CD4-positive, alpha-beta T cell treated with Interleukin-21 for 1 hour (primary cell): ENCODE measurements at regions not wholly inside any gene's neighbourhood (a gene's known extent, or its start where the extent isn't known, plus 50 kb on each side); places are given as distances from the start of the nearest gene placed in this dataset.

Experiments used
- DNase-seq: peaks from one replicate; pipeline ENCODE4 v3.0.0-alpha.2; 2020

DNA sequence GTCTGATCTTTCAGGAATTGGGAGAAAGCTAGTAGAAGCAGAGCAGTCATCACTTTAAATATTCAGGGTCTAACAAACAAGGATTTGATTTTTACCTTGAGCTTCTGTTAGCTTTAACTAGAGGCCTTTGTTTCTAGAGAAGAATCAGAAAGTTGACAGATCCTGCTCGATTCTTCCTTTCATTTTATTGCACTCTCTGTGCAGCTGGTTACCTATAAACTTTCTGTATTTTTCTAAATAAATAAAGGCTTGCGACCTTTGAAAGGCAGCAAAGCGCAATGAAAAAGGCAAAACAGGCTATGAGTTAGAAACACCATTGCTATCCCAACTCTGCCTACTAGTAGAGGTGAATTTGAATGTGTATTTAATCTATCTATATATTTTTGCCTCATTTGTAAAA lies 101.4 kb upstream of the NPY2R start:
- no peak for DNase-seq

- DNase-seq: no peak
These were observed 93.6 kb upstream of the NPY2R start for GRCh38 chr4:155114790-155115189.

- DNase-seq: no peak
These were observed 89.4 kb upstream of the NPY2R start for GRCh38 chr4:155119006-155119405.

DNA sequence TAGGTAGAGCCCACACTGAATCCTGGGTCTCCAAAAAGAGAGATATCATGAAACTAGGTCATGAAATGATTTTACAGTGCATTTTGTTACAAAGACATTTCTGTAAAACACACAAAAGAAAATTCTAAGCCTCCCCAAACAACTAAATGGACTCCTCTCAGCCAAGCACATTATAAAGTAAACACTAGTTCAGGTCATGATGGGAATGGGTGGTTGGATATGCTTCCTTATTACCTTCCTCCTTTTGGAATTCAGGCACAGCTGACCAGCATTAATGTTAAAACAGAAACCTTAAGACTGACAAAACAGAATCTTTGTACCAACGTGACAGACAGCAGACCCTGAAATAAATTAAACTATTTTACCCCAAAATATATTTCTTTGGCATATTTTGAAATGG lies 87.9 kb upstream of the NPY2R start:
- no peak for DNase-seq

DNA sequence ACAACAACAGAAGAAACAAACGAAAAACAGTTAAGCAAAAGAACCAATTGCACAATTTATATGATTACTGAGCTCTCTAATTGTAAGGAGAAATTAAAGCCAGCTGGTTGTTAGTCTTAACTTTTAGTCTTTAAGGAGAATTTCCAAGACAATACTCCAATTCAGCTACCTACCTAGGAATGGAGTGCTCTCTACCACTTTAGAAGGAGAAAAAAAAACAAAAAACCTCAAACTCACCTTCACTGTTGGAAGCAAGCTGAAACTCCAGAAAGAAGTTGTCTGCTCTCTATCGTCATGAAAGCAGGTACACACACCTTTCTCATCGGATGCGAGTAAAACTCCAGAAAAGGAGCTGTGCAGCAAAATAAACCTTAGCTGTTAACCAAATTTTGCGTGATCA lies 86.1 kb upstream of the NPY2R start:
- DNase-seq: no peak

DNA sequence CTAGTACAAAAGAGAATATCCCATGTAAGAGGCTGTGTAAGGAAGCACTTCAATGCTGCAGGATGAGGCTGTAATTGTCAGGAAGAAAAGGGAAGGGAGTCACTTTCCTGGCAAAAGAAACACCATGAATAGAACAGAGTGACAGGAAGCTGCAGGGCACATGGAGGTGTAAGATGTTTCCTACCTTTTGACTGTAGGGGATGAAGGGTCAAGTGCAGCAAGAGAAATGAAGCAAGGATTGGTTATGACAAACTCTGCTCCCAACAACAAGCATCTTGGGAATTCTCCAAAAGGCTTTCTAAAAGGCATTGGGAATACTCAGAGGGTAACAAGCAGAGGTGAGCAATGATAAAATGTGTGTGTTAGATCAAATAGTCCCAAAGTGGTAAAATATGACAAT lies 74.3 kb upstream of the NPY2R start:
- no peak for DNase-seq

GRCh38 chr4:155140889-155141288 lies 67.5 kb upstream of the NPY2R start:
- DNase-seq: no peak

GRCh38 chr4:155143512-155143911 lies 64.9 kb upstream of the NPY2R start:
- DNase-seq: no peak
